AML-193 (cell line): ENCODE measurements at regions not wholly inside any gene's neighbourhood (a gene's known extent, or its start where the extent isn't known, plus 50 kb on each side); places are given as distances from the start of the nearest gene placed in this dataset.
"Not testable (repeated sequence)": the region's sequence is repeated elsewhere in the genome, so short reads cannot be mapped to it uniquely, and the experiment has no call there.

ENCODE experiments used
- DNase-seq, 2 experiments: peaks; one replicate each; lab custom pipeline; 2025; lab: John Stamatoyannopoulos, UW

- no peak for DNase-seq
Measured at GRCh38 chr3:147471741-147472140, 62.6 kb downstream of the ZIC1 start.

- no peak for DNase-seq
Measured at GRCh38 chr3:147472846-147473245, 63.7 kb downstream of the ZIC1 start.

GRCh38 chr3:147483145-147483544 is 74.0 kb downstream of the ZIC1 start:
- DNase-seq: no peak

GRCh38 chr3:147483578-147483977 is 74.4 kb downstream of the ZIC1 start:
- no peak for DNase-seq

- no peak for DNase-seq
Measured at GRCh38 chr3:147493065-147493464, 83.9 kb downstream of the ZIC1 start.

GRCh38 chr3:147493666-147494065 is 84.5 kb downstream of the ZIC1 start:
- no peak for DNase-seq

- no peak for DNase-seq
Measured at GRCh38 chr3:147497286-147497685, 88.1 kb downstream of the ZIC1 start.

GRCh38 chr3:147507638-147508286 is 98.6 kb downstream of the ZIC1 start:
- no peak for DNase-seq

GRCh38 chr3:147509448-147509847 is 100.3 kb downstream of the ZIC1 start:
- no peak for DNase-seq

- no peak for DNase-seq
Measured at GRCh38 chr3:147513785-147514184, 104.6 kb downstream of the ZIC1 start.

GRCh38 chr3:147514366-147515160 is 105.4 kb downstream of the ZIC1 start:
- no peak for DNase-seq

GRCh38 chr3:147518465-147518864 is 109.3 kb downstream of the ZIC1 start:
- no peak for DNase-seq

- DNase-seq: no peak
Measured at GRCh38 chr3:147521646-147522045, 112.5 kb downstream of the ZIC1 start.

GRCh38 chr3:147522780-147523179 is 113.6 kb downstream of the ZIC1 start:
- not testable (repeated sequence) for DNase-seq

- no peak for DNase-seq
Measured at GRCh38 chr3:147529551-147529950, 120.4 kb downstream of the ZIC1 start.

- DNase-seq: no peak
Measured at GRCh38 chr3:147538034-147538433, 128.9 kb downstream of the ZIC1 start.

GRCh38 chr3:147540921-147541320 is 131.8 kb downstream of the ZIC1 start:
- no peak for DNase-seq

- no peak for DNase-seq
Measured at GRCh38 chr3:147544290-147544689, 135.1 kb downstream of the ZIC1 start.

- DNase-seq: no peak
Measured at GRCh38 chr3:147551491-147551890, 142.3 kb downstream of the ZIC1 start.

GRCh38 chr3:147554332-147554731 is 145.2 kb downstream of the ZIC1 start:
- no peak for DNase-seq

GRCh38 chr3:147572970-147573340 is 163.8 kb downstream of the ZIC1 start:
- DNase-seq: no peak

- DNase-seq: no peak
Measured at GRCh38 chr3:147574621-147575020, 165.5 kb downstream of the ZIC1 start.

GRCh38 chr3:147575391-147575790 is 166.2 kb downstream of the ZIC1 start:
- DNase-seq: no peak

- DNase-seq: no peak
Measured at GRCh38 chr3:147582642-147583041, 173.5 kb downstream of the ZIC1 start.
